ENCODE measurements at regions not wholly inside any gene's neighbourhood (a gene's known extent, or its start where the extent isn't known, plus 50 kb on each side); places are given as distances from the start of the nearest gene placed in this dataset.

- TF ChIP-seq TARDBP (IDR thresholded peaks at IDR 0.05) (no peak), PKNOX1 (IDR thresholded peaks at IDR 0.05) (no peak), FOXA1 (IDR thresholded peaks at IDR 0.05) (no peak), ZNF384 (IDR thresholded peaks at IDR 0.05) (no peak), SUZ12 (IDR thresholded peaks at IDR 0.05) (no peak)
Measured at GRCh38 chr9:13770956-13771355, 491.5 kb upstream of the MPDZ start.

Measured in HEK293T (cell line).